HL-60 (cell line): ENCODE measurements at regions not wholly inside any gene's neighbourhood (a gene's known extent, or its start where the extent isn't known, plus 50 kb on each side); places are given as distances from the start of the nearest gene placed in this dataset.

Source experiments
- DNase-seq, 2 experiments: peaks; one replicate each; pipeline ENCODE4 v3.0.0-alpha.2; 2010 to 2020; ENCODE audit warnings: low read depth in 1 of 2, low spot score in 1 of 2
- H3K27ac ChIP-seq: fragments of 250-450 bp; sonication (Bioruptor Pico); replicated peaks from 2 replicates; pipeline ENCODE4 v1.5.1; 2020; ENCODE audit warnings: mild to moderate bottlenecking, moderate library complexity
- H3K27me3 ChIP-seq: fragments of 250-450 bp; sonication (Bioruptor Pico); 2 replicates; pipeline ENCODE4 v1.5.1; 2021; ENCODE audit warnings: mild to moderate bottlenecking, moderate library complexity; ENCODE audit not compliant: insufficient read depth, poor library complexity, severe bottlenecking
- H3K4me3 ChIP-seq: replicated peaks from 2 replicates; pipeline ENCODE4 v1.5.1; 2011; ENCODE audit warnings: mild to moderate bottlenecking, control low read depth, low read length; ENCODE audit not compliant: insufficient read depth
- CTCF ChIP-seq: IDR thresholded peaks from one replicate; pipeline ENCODE4 v1.5.1; 2011; ENCODE audit warnings: low read length, control low read depth, inconsistent platforms; ENCODE audit not compliant: insufficient read depth
- GABPA ChIP-seq: IDR thresholded peaks from 2 replicates; pipeline ENCODE4 v1.6.1; 2012; ENCODE audit warnings: low read depth
- POLR2AphosphoS5 ChIP-seq: IDR thresholded peaks from 2 replicates; pipeline ENCODE4 v1.6.1; 2012; ENCODE audit warnings: low read depth
- REST ChIP-seq: IDR thresholded peaks from 2 replicates; pipeline ENCODE4 v1.6.1; 2012; ENCODE audit warnings: low read depth; ENCODE audit not compliant: insufficient replicate concordance
- SPI1 ChIP-seq: IDR thresholded peaks from 2 replicates; pipeline ENCODE4 v1.6.1; 2012; ENCODE audit warnings: low read depth, mild to moderate bottlenecking, borderline replicate concordance

GRCh38 chrX:10360116-10360515, 203.3 kb downstream of the CLCN4 start:
- no peak for DNase-seq
- TF ChIP-seq POLR2AphosphoS5: no peak
- no peak for TF ChIP-seq CTCF
- TF ChIP-seq SPI1: no peak
- Histone ChIP-seq H3K27me3 (no peaks in the 10 kb centered on the region), H3K27ac (no peak overlapping the region), H3K4me3 (no peak overlapping the region)

GRCh38 chrX:10365532-10366265, 208.9 kb downstream of the CLCN4 start:
- Histone ChIP-seq H3K4me3 (no peak overlapping the region), H3K27me3 (no peaks in the 10 kb centered on the region), H3K27ac (no peak overlapping the region)
- no peak for DNase-seq
- TF ChIP-seq GABPA (no peak), REST (no peak), CTCF (no peak), SPI1 (no peak), POLR2AphosphoS5 (no peak)

- no peak overlapping the region for H3K4me3 ChIP-seq
- no peaks in the 10 kb centered on the region for H3K27me3 ChIP-seq
- TF ChIP-seq POLR2AphosphoS5 (no peak), SPI1 (no peak), GABPA (no peak), REST (no peak), CTCF (no peak)
- no peak for DNase-seq
- no peak overlapping the region for H3K27ac ChIP-seq
Observed at GRCh38 chrX:10367406-10367805, 210.6 kb downstream of the CLCN4 start.

GRCh38 chrX:10370976-10371375, 214.2 kb downstream of the CLCN4 start:
- Histone ChIP-seq H3K4me3 (no peak overlapping the region), H3K27me3 (no peaks in the 10 kb centered on the region), H3K27ac (no peak overlapping the region)
- DNase-seq: no peak
- TF ChIP-seq CTCF: no peak
- TF ChIP-seq GABPA: no peak
- TF ChIP-seq POLR2AphosphoS5: no peak
- no peak for TF ChIP-seq REST
- no peak for TF ChIP-seq SPI1
